Right lobe of liver (tissue), 4 donors: ENCODE measurements at regions not wholly inside any gene's neighbourhood (a gene's known extent, or its start where the extent isn't known, plus 50 kb on each side); places are given as distances from the start of the nearest gene placed in this dataset.

Experiments used
- CTCF ChIP-seq, 4 donors: fragments of 200-600 bp in 3 of 4; fragments of 450-650 bp in 1 of 4; IDR thresholded peaks; one replicate each; pipeline versions ENCODE4 v1.5.1 to v1.8.0; 2016 to 2022; ENCODE audit warnings: antibody characterized with exemption in 4 of 4, mild to moderate bottlenecking in 2 of 4
- POLR2A ChIP-seq: fragments of 450-650 bp; IDR thresholded peaks from one replicate; pipeline ENCODE4 v1.6.1; 2017; ENCODE audit warnings: antibody characterized with exemption, mild to moderate bottlenecking
- donor health status: DM: no; HTN: no; CAD: no.
- donor health status: DM: no; HTN: no; CAD: no.
- donor health status: DM: no; HTN: yes; CAD: no.

DNA sequence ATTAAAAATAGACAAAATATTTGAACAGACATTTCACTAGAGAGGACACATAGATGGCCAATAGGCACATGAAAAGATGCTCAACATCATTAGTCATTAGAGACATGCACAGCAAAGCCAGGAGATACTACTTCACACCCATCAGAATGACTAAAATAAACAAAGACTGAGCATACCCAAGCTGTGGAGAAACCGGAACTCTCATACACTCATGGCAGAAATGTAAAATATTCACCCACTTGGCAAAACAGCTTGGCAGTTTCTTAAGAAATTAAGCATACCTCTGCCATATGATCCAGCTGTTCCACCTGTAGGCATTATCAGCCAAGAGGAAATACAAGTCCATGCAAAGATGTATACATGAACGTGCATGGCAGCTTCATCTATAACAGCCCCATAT lies 213.4 kb downstream of the TSHZ3 start:
- TF ChIP-seq POLR2A: no peak
- TF ChIP-seq CTCF (IDR thresholded peaks at IDR 0.05): no peak
